Right lobe of liver (tissue), 6 donors: ENCODE measurements at regions not wholly inside any gene's neighbourhood (a gene's known extent, or its start where the extent isn't known, plus 50 kb on each side); places are given as distances from the start of the nearest gene placed in this dataset.
A peak's percentile ranks its signal among the peaks of the same experiment; 100 is the strongest.

Experiments
- ATAC-seq, 4 donors: fragments of 200-7000 bp; cut with Tn5 transposase; one replicate each; pipeline ENCODE4 v1.9.1; 2020; ENCODE audit warnings: mild to moderate bottlenecking in 4 of 4, moderate library complexity in 4 of 4
- DNase-seq, 3 donors: peaks; one replicate each; pipeline ENCODE4 v3.0.0-alpha.2; 2020
- H3K27ac ChIP-seq, 3 donors: fragments of 200-600 bp; one replicate each; pipeline ENCODE4 v1.8.0; 2022
- H3K27me3 ChIP-seq, 2 donors: fragments of 200-600 bp; one replicate each; pipeline ENCODE4 v1.8.0; 2022
- H3K36me3 ChIP-seq, 4 donors: fragments of 200-600 bp; sonication (generic) in 1 of 4; one replicate each; pipeline versions ENCODE4 v1.5.1 to v1.8.0; 2017 to 2022; ENCODE audit warnings: control low read depth in 1 of 4
- H3K4me1 ChIP-seq, 4 donors: fragments of 200-600 bp; sonication (generic) in 1 of 4; one replicate each; pipeline versions ENCODE4 v1.5.1 to v1.8.0; 2017 to 2022; ENCODE audit warnings: control low read depth in 1 of 4
- H3K4me3 ChIP-seq, 3 donors: fragments of 200-600 bp; one replicate each; pipeline ENCODE4 v1.8.0; 2022
- H3K9me3 ChIP-seq, 4 donors: fragments of 200-600 bp; sonication (generic) in 1 of 4; one replicate each; pipeline versions ENCODE4 v1.5.1 to v1.8.0; 2017 to 2022; ENCODE audit warnings: control low read depth in 1 of 4
- CTCF ChIP-seq, 4 donors: fragments of 200-600 bp in 3 of 4; fragments of 450-650 bp in 1 of 4; IDR thresholded peaks; one replicate each; pipeline versions ENCODE4 v1.5.1 to v1.8.0; 2016 to 2022; ENCODE audit warnings: antibody characterized with exemption in 4 of 4, mild to moderate bottlenecking in 2 of 4
- POLR2A ChIP-seq: fragments of 450-650 bp; IDR thresholded peaks from one replicate; pipeline ENCODE4 v1.6.1; 2017; ENCODE audit warnings: antibody characterized with exemption, mild to moderate bottlenecking
- WGBS: methylation state at CpG from one replicate; pipeline ENCODE4 v1.1.6; 2018; ENCODE audit warnings: low coverage, low lambda C conversion rate; ENCODE audit not compliant: insufficient coverage; ENCODE audit errors: missing lambda C conversion rate; 5-methylcytosine and 5-hydroxymethylcytosine counted together
- intact Hi-C, 2 donors: fragments of 100-400 bp; cut with DNase I; formaldehyde crosslinking; loops; one replicate each; pipeline versions ENCODE4 v1.11.2 to v1.14.1; 2022
- donor health status: DM: no; HTN: yes; CAD: no.
- donor health status: DM: no; HTN: no; CAD: no.
- donor health status: DM: no; HTN: no; CAD: no.
- donor health status: DM: no; HTN: yes; CAD: no.
- donor health status: DM: no; HTN: yes; CAD: no.

GRCh38 chr13:72313546-72313945 lies 413.9 kb downstream of the MZT1 start:
- ATAC-seq, result no peak

GRCh38 chr13:72303941-72304746 lies 423.3 kb downstream of the MZT1 start:
- H3K27ac ChIP-seq, result no peak overlapping the region
- no peaks in the 10 kb centered on the region for H3K9me3 ChIP-seq
- H3K27me3 ChIP-seq, result no peaks in the 10 kb centered on the region
- no peaks in the 10 kb centered on the region for H3K36me3 ChIP-seq
- WGBS, result 37% methylated on average over 7 of the region's 7 CpGs
- intact Hi-C loops, result no loop called here
- DNase-seq (no peak), ATAC-seq (no peak)
- no peaks in the 10 kb centered on the region for H3K4me1 ChIP-seq
- TF ChIP-seq POLR2A (no peak), CTCF (IDR thresholded peaks at IDR 0.05) (no peak)
- no peak overlapping the region for H3K4me3 ChIP-seq

More at GRCh38 chr13:72313546-72313945, 413.9 kb downstream of the MZT1 start:
- Histone ChIP-seq H3K4me1 (no peaks in the 10 kb centered on the region), H3K9me3 (no peaks in the 10 kb centered on the region), H3K27me3 (no peaks in the 10 kb centered on the region), H3K4me3 (no peak overlapping the region), H3K27ac (no peak overlapping the region), H3K36me3 (no peaks in the 10 kb centered on the region)
- WGBS, result 62% methylated on average over 3 of the region's 7 CpGs
- TF ChIP-seq POLR2A (no peak), CTCF (IDR thresholded peaks at IDR 0.05) (no peak)
- no peak for DNase-seq
- intact Hi-C loops, result no loop called here

GRCh38 chr13:72296246-72296645 lies 429.2 kb upstream of the DACH1 start:
- WGBS, result 49% methylated on average over 3 of the region's 3 CpGs
- no peaks in the 10 kb centered on the region for H3K9me3 ChIP-seq
- no peak for TF ChIP-seq CTCF (IDR thresholded peaks at IDR 0.05)
- TF ChIP-seq POLR2A, result no peak
- intact Hi-C loops, result no loop called here
- DNase-seq, result no peak
- H3K36me3 ChIP-seq, result no peaks in the 10 kb centered on the region
- no peak overlapping the region for H3K27ac ChIP-seq
- ATAC-seq, result peak in 1 of 4 donors; percentile 53
- H3K4me3 ChIP-seq, result no peak overlapping the region
- H3K27me3 ChIP-seq, result no peaks in the 10 kb centered on the region
- H3K4me1 ChIP-seq, result no peaks in the 10 kb centered on the region

- no peaks in the 10 kb centered on the region for H3K9me3 ChIP-seq
- intact Hi-C loops, result no loop called here
- no peaks in the 10 kb centered on the region for H3K27me3 ChIP-seq
- 53% methylated on average over 2 of the region's 2 CpGs for WGBS
- ATAC-seq (peak; percentile 50 to 80 (median 70)), DNase-seq (no peak)
- H3K27ac ChIP-seq, result no peak overlapping the region
- no peaks in the 10 kb centered on the region for H3K4me1 ChIP-seq
- H3K36me3 ChIP-seq, result no peaks in the 10 kb centered on the region
- H3K4me3 ChIP-seq, result no peak overlapping the region
- no peak for TF ChIP-seq POLR2A
- TF ChIP-seq CTCF (IDR thresholded peaks at IDR 0.05), result no peak
These were observed 428.1 kb upstream of the DACH1 start for GRCh38 chr13:72295153-72295552.
